Fibroblast of lung (primary cell): ENCODE measurements at regions not wholly inside any gene's neighbourhood (a gene's known extent, or its start where the extent isn't known, plus 50 kb on each side); places are given as distances from the start of the nearest gene placed in this dataset.

ENCODE experiments used
- DNase-seq, 2 donors: peaks; one replicate each; pipeline versions ENCODE4 v3.0.0 to v3.0.0-alpha.2; 2010; ENCODE audit warnings: low read depth in 2 of 2
- H2AFZ ChIP-seq: 2 replicates; pipeline ENCODE4 v1.5.1; 2012; ENCODE audit warnings: low read length, control low read depth, inconsistent platforms
- H3K27ac ChIP-seq: 2 replicates; pipeline ENCODE4 v1.5.1; 2011; ENCODE audit warnings: low read length, control low read depth; ENCODE audit not compliant: insufficient read depth
- H3K27me3 ChIP-seq: 2 replicates; pipeline ENCODE4 v1.5.1; 2011; ENCODE audit warnings: mild to moderate bottlenecking, low read length; ENCODE audit not compliant: control insufficient read depth, insufficient read depth
- H3K36me3 ChIP-seq: 2 replicates; pipeline ENCODE4 v1.5.1; 2011; ENCODE audit warnings: low read length; ENCODE audit not compliant: control insufficient read depth, insufficient read depth
- H3K4me1 ChIP-seq: 2 replicates; pipeline ENCODE4 v1.5.1; 2011; ENCODE audit warnings: low read length; ENCODE audit not compliant: control insufficient read depth, insufficient read depth; ENCODE audit errors: extremely low read depth
- H3K4me2 ChIP-seq: 2 replicates; pipeline ENCODE4 v1.5.1; 2011; ENCODE audit warnings: low read length, control low read depth; ENCODE audit not compliant: insufficient read depth; ENCODE audit errors: extremely low read depth
- H3K4me3 ChIP-seq, 4 experiments: fragments of 200-600 bp in 1 of 4; sonication (generic) in 1 of 4; replicated peaks in 1 of 4; 2 replicates each; pipeline ENCODE4 v1.5.1; 2011 to 2016; ENCODE audit warnings: low read length in 4 of 4, low read depth in 3 of 4, mild to moderate bottlenecking in 3 of 4, control low read depth in 2 of 4, inconsistent platforms in 1 of 4, mixed read lengths in 1 of 4; ENCODE audit not compliant: insufficient read depth in 1 of 4; ENCODE audit errors: control extremely low read depth in 1 of 4
- H3K79me2 ChIP-seq: 2 replicates; pipeline ENCODE4 v1.5.1; 2012; ENCODE audit warnings: mild to moderate bottlenecking, low read length, inconsistent platforms; ENCODE audit not compliant: control insufficient read depth, insufficient read depth
- H3K9ac ChIP-seq: 2 replicates; pipeline ENCODE4 v1.5.1; 2011; ENCODE audit warnings: mild to moderate bottlenecking, low read length, control low read depth; ENCODE audit not compliant: insufficient read depth
- H3K9me3 ChIP-seq: 2 replicates; pipeline ENCODE4 v1.5.1; 2012; ENCODE audit warnings: low read depth, low read length; ENCODE audit not compliant: control insufficient read depth, insufficient read depth
- H4K20me1 ChIP-seq: 2 replicates; pipeline ENCODE4 v1.5.1; 2011; ENCODE audit warnings: low read length; ENCODE audit not compliant: control insufficient read depth, insufficient read depth; ENCODE audit errors: extremely low read depth
- EZH2 ChIP-seq: IDR thresholded peaks from 2 replicates; pipeline ENCODE4 v1.5.1; 2012; ENCODE audit warnings: low read length, control low read depth, mild to moderate bottlenecking; ENCODE audit errors: missing control alignments
- TF ChIP-seq, protein P1 (sequence below), 2 donors: IDR thresholded peaks in 1 of 2; conservative IDR thresholded peaks in 1 of 2; 1 replicate in 1 of 2; 2 replicates in 1 of 2; pipeline ENCODE4 v1.5.1; 2011 to 2012; ENCODE audit warnings: low read length in 2 of 2, control low read depth in 1 of 2, inconsistent platforms in 1 of 2, low read depth in 1 of 2, mild to moderate bottlenecking in 1 of 2

DNA sequence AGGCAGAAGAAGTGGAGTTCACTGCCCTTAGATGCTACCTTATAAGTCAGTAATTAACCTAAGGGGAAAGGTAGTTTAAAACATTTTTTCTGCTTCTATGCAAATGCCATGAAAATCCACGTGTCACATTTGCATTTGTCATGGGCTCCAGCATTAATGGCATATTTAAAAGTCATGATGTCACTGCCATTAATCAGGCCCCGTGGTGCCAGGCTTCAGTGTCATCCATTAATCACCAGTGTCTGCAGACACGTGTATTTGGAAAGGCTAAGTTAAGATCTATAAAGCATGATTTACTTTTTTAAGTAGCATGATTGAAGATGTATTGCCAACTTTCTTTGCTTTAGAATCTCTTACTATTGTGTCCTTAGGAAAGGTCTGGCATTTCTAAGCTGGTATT lies 857.8 kb downstream of the TUSC7 start:
- Histone ChIP-seq H3K27me3 (no peaks in the 10 kb centered on the region), H3K79me2 (no peaks in the 10 kb centered on the region), H3K4me1 (no peaks in the 10 kb centered on the region), H2AFZ (no peak overlapping the region), H3K4me2 (no peak overlapping the region), H3K27ac (no peak overlapping the region), H4K20me1 (no peaks in the 10 kb centered on the region), H3K4me3 (no peak overlapping the region), H3K9me3 (no peaks in the 10 kb centered on the region), H3K9ac (no peak overlapping the region), H3K36me3 (no peaks in the 10 kb centered on the region)
- DNase-seq, result no peak
- TF ChIP-seq, protein P1, sequence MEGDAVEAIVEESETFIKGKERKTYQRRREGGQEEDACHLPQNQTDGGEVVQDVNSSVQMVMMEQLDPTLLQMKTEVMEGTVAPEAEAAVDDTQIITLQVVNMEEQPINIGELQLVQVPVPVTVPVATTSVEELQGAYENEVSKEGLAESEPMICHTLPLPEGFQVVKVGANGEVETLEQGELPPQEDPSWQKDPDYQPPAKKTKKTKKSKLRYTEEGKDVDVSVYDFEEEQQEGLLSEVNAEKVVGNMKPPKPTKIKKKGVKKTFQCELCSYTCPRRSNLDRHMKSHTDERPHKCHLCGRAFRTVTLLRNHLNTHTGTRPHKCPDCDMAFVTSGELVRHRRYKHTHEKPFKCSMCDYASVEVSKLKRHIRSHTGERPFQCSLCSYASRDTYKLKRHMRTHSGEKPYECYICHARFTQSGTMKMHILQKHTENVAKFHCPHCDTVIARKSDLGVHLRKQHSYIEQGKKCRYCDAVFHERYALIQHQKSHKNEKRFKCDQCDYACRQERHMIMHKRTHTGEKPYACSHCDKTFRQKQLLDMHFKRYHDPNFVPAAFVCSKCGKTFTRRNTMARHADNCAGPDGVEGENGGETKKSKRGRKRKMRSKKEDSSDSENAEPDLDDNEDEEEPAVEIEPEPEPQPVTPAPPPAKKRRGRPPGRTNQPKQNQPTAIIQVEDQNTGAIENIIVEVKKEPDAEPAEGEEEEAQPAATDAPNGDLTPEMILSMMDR (conservative IDR thresholded peaks at IDR 0.05 in 1 of 2, IDR thresholded peaks at IDR 0.05 in 1 of 2; ENCODE audit: low read depth in 1 of 2, low read length in 2 of 2), result no peak
- TF ChIP-seq EZH2, result no peak

DNA sequence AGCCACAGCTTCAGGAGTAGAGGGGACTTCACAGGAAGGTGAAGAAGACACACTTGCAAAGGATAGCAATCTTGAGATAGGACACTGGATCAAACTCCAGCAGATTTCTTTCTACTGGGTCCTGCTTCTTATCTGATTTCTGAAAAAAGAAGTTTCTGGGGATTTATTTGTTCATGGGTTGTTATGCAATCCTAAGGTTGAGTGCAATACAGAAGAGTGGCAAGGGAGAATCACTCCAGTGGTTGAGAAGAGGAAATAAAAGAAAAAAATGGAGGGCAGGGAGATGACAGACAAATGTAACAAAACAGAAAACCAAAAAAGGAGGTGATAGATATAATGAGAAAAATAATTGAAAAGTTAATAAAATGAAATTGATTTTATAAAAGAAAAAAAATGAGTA lies 858.3 kb downstream of the TUSC7 start:
- Histone ChIP-seq H3K4me1 (no peaks in the 10 kb centered on the region), H3K9ac (no peak overlapping the region), H3K79me2 (no peaks in the 10 kb centered on the region), H3K36me3 (no peaks in the 10 kb centered on the region), H3K27ac (no peak overlapping the region), H3K27me3 (no peaks in the 10 kb centered on the region), H2AFZ (no peak overlapping the region), H3K4me2 (no peak overlapping the region), H3K9me3 (no peaks in the 10 kb centered on the region), H4K20me1 (no peaks in the 10 kb centered on the region), H3K4me3 (no peak overlapping the region)
- TF ChIP-seq, protein P1 (conservative IDR thresholded peaks at IDR 0.05 in 1 of 2, IDR thresholded peaks at IDR 0.05 in 1 of 2; ENCODE audit: low read depth in 1 of 2, low read length in 2 of 2), result no peak
- TF ChIP-seq EZH2, result no peak
- DNase-seq, result no peak

DNA sequence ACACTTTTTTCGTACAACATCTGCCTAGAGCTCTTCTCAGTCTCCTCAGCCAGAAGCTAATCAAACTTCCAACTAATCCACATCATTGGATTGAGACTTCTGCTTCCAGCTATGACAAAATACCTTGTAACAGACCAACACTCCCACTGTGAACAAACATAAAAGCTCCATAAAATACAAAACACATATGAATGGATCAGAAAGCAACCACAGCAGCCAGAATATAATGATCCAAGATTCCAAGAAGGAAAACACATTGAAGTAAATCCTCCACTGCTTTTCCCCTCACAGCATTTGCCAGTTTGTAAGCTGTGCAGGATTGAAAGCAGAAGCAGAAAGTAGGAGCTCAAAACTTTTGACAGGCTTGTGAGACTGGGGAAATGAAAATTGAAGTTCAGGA lies 863.2 kb downstream of the TUSC7 start:
- Histone ChIP-seq H3K4me1 (no peaks in the 10 kb centered on the region), H3K36me3 (no peaks in the 10 kb centered on the region)

More for the DNA sequence above, 863.2 kb downstream of the TUSC7 start:
- TF ChIP-seq, protein P1 (conservative IDR thresholded peaks at IDR 0.05 in 1 of 2, IDR thresholded peaks at IDR 0.05 in 1 of 2; ENCODE audit: low read depth in 1 of 2, low read length in 2 of 2), result no peak
- no peak for TF ChIP-seq EZH2
- Histone ChIP-seq H3K4me2 (no peak overlapping the region), H3K9ac (no peak overlapping the region), H4K20me1 (no peaks in the 10 kb centered on the region), H3K27me3 (no peaks in the 10 kb centered on the region), H2AFZ (no peak overlapping the region), H3K4me3 (no peak overlapping the region), H3K27ac (no peak overlapping the region), H3K9me3 (no peaks in the 10 kb centered on the region), H3K79me2 (no peaks in the 10 kb centered on the region)
- DNase-seq, result no peak
